ENCODE measurements at regions not wholly inside any gene's neighbourhood (a gene's known extent, or its start where the extent isn't known, plus 50 kb on each side); places are given as distances from the start of the nearest gene placed in this dataset.

DNA sequence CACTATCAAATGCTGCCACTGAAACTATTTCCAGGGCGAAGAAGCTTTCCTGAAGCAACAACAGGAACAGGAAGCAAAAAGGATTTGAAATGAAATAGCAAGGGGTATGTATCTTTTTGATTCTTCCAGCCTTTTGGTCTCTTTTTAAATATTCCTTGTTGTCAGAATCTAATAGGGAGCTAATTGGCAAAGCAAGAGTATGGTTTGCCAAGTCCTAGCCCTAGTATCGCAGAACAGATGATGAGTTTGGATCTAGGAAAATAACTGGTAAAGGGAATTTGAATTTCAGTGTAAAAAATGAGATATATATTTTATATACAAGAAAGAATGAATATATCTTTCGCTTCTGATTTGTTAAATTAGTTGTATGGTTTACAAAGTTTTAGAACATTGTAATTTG is 252.5 kb downstream of the ANKRD7 start:
- Histone ChIP-seq H3K36me3 (ENCODE audit: control insufficient read depth, insufficient read depth, low read length) (no peaks in the 10 kb centered on the region), H3K27ac (ENCODE audit: low read depth, low read length) (no peak overlapping the region), H3K9me3 (ENCODE audit: control insufficient read depth, low read length) (peaks cover 20% of the 10 kb centered on the region), H3K27me3 (ENCODE audit: control insufficient read depth, insufficient read depth, low read length, poor library complexity, severe bottlenecking) (no peaks in the 10 kb centered on the region), H3K4me3 (ENCODE audit: low read length) (no peak overlapping the region), H3K9ac (ENCODE audit: extremely low read depth, low read length, poor library complexity, severe bottlenecking) (no peak overlapping the region), H3K4me1 (ENCODE audit: control insufficient read depth, insufficient read depth, low read length) (no peaks in the 10 kb centered on the region)
- H3K27me3 Mint-ChIP-seq (ENCODE audit: insufficient read depth): no peaks in the 10 kb centered on the region
- peaks cover 3% of the 10 kb centered on the region for H3K36me3 Mint-ChIP-seq (ENCODE audit: low read depth)
- no peak overlapping the region for H3K4me3 Mint-ChIP-seq
- TF ChIP-seq, protein P1, sequence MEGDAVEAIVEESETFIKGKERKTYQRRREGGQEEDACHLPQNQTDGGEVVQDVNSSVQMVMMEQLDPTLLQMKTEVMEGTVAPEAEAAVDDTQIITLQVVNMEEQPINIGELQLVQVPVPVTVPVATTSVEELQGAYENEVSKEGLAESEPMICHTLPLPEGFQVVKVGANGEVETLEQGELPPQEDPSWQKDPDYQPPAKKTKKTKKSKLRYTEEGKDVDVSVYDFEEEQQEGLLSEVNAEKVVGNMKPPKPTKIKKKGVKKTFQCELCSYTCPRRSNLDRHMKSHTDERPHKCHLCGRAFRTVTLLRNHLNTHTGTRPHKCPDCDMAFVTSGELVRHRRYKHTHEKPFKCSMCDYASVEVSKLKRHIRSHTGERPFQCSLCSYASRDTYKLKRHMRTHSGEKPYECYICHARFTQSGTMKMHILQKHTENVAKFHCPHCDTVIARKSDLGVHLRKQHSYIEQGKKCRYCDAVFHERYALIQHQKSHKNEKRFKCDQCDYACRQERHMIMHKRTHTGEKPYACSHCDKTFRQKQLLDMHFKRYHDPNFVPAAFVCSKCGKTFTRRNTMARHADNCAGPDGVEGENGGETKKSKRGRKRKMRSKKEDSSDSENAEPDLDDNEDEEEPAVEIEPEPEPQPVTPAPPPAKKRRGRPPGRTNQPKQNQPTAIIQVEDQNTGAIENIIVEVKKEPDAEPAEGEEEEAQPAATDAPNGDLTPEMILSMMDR (conservative IDR thresholded peaks at IDR 0.05): no peak
- WGBS, 2 experiments (ENCODE audit: insufficient coverage in 1 of 2, insufficient read length in 1 of 2): 80 to 95% methylated on average over 2 to 3 of the region's 3 CpGs
- H3K4me1 Mint-ChIP-seq: no peaks in the 10 kb centered on the region
- no peak overlapping the region for H3K27ac Mint-ChIP-seq
- peaks cover 16% of the 10 kb centered on the region for H3K9me3 Mint-ChIP-seq
- no peak for DNase-seq

DNA sequence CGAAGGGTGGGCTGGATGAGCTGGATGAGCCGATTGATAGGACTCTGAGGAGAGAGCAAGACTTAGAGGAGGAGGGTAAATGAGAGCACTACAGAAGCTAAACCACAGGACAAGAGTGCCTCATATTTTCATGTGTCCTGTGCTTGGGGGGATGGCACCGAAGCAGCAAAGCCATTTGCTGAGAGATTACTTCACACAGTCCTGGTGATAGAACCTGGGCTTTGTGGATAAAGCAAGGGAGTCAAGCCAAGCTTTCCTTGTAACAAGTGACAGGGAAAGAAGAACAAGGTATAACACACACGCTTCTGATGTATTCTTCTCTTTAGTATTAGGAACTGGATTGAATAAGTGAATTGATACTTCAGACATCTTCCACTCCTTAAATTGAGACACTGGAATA is 253.7 kb downstream of the ANKRD7 start:
- WGBS, 2 experiments (ENCODE audit: insufficient coverage in 1 of 2, insufficient read length in 1 of 2): 95 to 100% methylated on average over 1 to 3 of the region's 4 CpGs
- no peak overlapping the region for H3K4me3 Mint-ChIP-seq
- H3K27me3 Mint-ChIP-seq (ENCODE audit: insufficient read depth): no peaks in the 10 kb centered on the region
- Histone ChIP-seq H3K9me3 (ENCODE audit: control insufficient read depth, low read length) (peaks cover 23% of the 10 kb centered on the region), H3K27me3 (ENCODE audit: control insufficient read depth, insufficient read depth, low read length, poor library complexity, severe bottlenecking) (no peaks in the 10 kb centered on the region), H3K4me1 (ENCODE audit: control insufficient read depth, insufficient read depth, low read length) (no peaks in the 10 kb centered on the region), H3K36me3 (ENCODE audit: control insufficient read depth, insufficient read depth, low read length) (no peaks in the 10 kb centered on the region), H3K9ac (ENCODE audit: extremely low read depth, low read length, poor library complexity, severe bottlenecking) (no peak overlapping the region), H3K27ac (ENCODE audit: low read depth, low read length) (no peak overlapping the region), H3K4me3 (ENCODE audit: low read length) (no peak overlapping the region)
- peaks cover 23% of the 10 kb centered on the region for H3K9me3 Mint-ChIP-seq
- H3K4me1 Mint-ChIP-seq: no peaks in the 10 kb centered on the region
- TF ChIP-seq, protein P1 (conservative IDR thresholded peaks at IDR 0.05): no peak
- no peak overlapping the region for H3K27ac Mint-ChIP-seq
- no peak for DNase-seq
- H3K36me3 Mint-ChIP-seq (ENCODE audit: low read depth): peaks cover 3% of the 10 kb centered on the region

DNA sequence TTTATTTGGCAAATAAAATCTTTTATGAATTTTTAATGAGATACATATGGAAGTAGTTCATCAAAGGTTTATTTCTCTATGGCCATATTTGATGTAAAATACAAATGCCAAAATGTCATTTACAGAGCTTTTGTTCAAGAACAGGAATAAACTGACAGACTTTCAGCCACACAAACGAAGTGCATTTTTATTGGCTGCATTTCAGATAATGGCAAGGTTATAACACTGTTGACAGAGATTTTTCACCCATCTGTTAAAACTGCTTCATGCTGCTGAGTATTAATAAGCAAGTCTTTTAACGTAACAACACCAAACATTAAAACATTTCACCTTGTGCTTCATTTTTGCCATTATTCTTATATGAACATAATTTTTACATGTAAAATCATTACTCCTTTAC is 254.4 kb downstream of the ANKRD7 start:
- Mint-ChIP-seq H3K36me3 (ENCODE audit: low read depth) (peaks cover 3% of the 10 kb centered on the region), H3K27ac (no peak overlapping the region), H3K27me3 (ENCODE audit: insufficient read depth) (no peaks in the 10 kb centered on the region), H3K9me3 (peaks cover 23% of the 10 kb centered on the region), H3K4me1 (no peaks in the 10 kb centered on the region), H3K4me3 (no peak overlapping the region)
- Histone ChIP-seq H3K4me3 (ENCODE audit: low read length) (no peak overlapping the region), H3K4me1 (ENCODE audit: control insufficient read depth, insufficient read depth, low read length) (no peaks in the 10 kb centered on the region), H3K9me3 (ENCODE audit: control insufficient read depth, low read length) (peaks cover 23% of the 10 kb centered on the region), H3K27ac (ENCODE audit: low read depth, low read length) (no peak overlapping the region), H3K27me3 (ENCODE audit: control insufficient read depth, insufficient read depth, low read length, poor library complexity, severe bottlenecking) (no peaks in the 10 kb centered on the region), H3K36me3 (ENCODE audit: control insufficient read depth, insufficient read depth, low read length) (no peaks in the 10 kb centered on the region), H3K9ac (ENCODE audit: extremely low read depth, low read length, poor library complexity, severe bottlenecking) (no peak overlapping the region)
- DNase-seq: no peak
- 86% methylated on average over 1 to 2 of the region's 2 CpGs for WGBS, 2 experiments (ENCODE audit: insufficient coverage in 1 of 2, insufficient read length in 1 of 2)
- TF ChIP-seq, protein P1 (conservative IDR thresholded peaks at IDR 0.05): no peak

All from endodermal cell (in vitro differentiated cells).